ENCODE measurements at regions not wholly inside any gene's neighbourhood (a gene's known extent, or its start where the extent isn't known, plus 50 kb on each side); places are given as distances from the start of the nearest gene placed in this dataset.

DNA sequence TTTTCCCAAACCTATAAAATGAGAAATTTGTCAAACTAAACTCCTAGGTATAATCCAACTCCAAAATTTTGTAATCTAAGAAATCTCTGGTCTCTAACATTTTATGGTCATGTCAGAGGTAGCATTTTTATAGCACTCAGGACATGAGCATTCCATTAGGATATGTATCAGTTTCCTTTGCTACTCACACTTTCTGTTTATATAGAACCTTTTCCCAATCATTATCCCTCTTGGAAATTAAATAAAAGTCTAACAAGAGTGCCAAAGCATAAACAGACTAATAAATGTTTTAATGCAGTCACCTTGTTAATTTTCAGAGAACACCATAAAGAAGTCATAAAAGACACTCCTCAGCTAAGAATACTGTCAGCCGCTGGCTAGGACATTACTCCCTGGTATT lies 300.0 kb upstream of the CWC22 start (continued):
- no peak for TF ChIP-seq HOXA7 (CRISPR knock-in tag; IDR thresholded peaks at IDR 0.05; ENCODE audit: borderline replicate concordance)
- TF ChIP-seq BCL11A (tag by site-specific recombination; IDR thresholded peaks at IDR 0.05; ENCODE audit: low read depth), result 0 out of 2 replicates have a peak, but pooled peaks have one; percentile 28
- TF ChIP-seq, protein P1, sequence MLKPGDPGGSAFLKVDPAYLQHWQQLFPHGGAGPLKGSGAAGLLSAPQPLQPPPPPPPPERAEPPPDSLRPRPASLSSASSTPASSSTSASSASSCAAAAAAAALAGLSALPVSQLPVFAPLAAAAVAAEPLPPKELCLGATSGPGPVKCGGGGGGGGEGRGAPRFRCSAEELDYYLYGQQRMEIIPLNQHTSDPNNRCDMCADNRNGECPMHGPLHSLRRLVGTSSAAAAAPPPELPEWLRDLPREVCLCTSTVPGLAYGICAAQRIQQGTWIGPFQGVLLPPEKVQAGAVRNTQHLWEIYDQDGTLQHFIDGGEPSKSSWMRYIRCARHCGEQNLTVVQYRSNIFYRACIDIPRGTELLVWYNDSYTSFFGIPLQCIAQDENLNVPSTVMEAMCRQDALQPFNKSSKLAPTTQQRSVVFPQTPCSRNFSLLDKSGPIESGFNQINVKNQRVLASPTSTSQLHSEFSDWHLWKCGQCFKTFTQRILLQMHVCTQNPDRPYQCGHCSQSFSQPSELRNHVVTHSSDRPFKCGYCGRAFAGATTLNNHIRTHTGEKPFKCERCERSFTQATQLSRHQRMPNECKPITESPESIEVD (tag by site-specific recombination; IDR thresholded peaks at IDR 0.05), result peak; percentile 72

DNA sequence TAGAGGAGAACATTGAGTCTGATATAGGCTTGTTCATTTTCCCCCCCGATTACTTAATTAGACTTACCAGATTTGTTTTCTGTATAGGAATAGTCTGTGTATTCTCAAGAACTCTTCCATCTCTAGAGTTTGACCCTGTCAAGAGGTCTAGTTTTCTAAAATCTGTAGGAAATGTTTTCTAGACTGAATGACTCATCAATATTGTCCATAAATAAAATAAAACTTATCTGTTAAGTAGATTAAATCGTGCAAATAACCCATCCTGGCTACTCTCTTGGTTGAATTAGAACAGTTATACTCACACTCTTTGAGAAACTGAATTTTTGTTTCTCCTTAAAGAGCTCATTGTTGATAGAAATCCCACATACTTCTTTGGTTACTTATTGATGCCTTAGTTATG lies 299.2 kb upstream of the CWC22 start:
- Histone ChIP-seq H3K27ac (ENCODE audit: extremely low read depth, low read depth, low read length) (no peak overlapping the region), H3K9me3 (ENCODE audit: control insufficient read depth, insufficient read depth, low read depth, low read length) (no peaks in the 10 kb centered on the region), H3K4me1 (ENCODE audit: control insufficient read depth, insufficient read depth, low read length) (no peaks in the 10 kb centered on the region), H3K4me3 (ENCODE audit: low read depth, low read length) (no peak overlapping the region), H3K36me3 (ENCODE audit: control insufficient read depth in 2 of 2, insufficient read depth in 1 of 2, low read length in 2 of 2) (no peaks in the 10 kb centered on the region)
- ChIA-PET CTCF (no interaction called here), POLR2A (no interaction called here)
- TF ChIP-seq, protein P2, sequence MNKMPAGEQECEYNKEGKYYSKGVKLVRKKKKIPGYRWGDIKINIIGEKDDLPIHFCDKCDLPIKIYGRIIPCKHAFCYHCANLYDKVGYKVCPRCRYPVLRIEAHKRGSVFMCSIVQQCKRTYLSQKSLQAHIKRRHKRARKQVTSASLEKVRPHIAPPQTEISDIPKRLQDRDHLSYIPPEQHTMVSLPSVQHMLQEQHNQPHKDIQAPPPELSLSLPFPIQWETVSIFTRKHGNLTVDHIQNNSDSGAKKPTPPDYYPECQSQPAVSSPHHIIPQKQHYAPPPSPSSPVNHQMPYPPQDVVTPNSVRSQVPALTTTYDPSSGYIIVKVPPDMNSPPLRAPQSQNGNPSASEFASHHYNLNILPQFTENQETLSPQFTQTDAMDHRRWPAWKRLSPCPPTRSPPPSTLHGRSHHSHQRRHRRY (tag by site-specific recombination; IDR thresholded peaks at IDR 0.05), result no peak

DNA sequence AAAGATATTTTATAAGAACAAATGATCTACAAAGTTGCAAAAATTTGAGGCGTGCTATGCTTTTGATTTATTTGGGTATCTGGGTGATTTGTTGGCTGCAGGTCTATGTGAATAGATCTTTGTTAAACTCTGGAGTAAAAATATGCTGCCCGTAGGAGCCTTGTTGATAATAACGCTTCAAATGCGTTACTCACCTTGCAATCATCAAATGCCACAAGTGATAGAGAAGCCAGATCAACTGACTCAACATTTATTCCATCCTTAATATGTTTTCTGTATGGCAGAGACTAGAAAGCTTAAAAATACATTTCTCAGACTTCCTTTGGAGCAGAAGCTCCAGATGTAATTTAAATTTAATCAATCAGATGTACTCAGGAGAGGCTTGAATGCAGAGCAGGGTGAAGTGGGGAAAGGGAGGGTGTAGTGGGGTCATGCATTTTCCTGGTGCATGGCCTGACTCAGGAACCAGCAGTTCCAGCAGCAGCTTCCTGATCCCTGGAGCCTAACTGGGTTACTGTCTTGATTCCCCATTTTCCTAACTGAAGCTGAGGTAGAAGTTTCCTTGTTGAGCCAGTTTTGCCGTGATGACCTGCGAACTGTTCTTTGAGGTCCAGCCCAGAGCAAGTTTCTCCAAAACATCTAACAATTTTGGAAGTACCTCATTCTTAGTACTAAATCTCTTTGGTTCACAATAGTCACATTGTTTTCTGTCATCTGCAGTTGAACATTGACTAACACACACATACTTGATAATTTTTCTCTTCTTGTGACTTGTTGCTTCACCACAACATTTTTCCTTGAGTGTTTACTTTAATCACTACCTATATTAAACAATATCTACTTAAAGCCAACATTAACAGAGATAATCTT lies 284.7 kb upstream of the CWC22 start:
- POLR2A ChIA-PET, result no interaction called here
- TF ChIP-seq FEZF1 (tag by site-specific recombination; IDR thresholded peaks at IDR 0.05), result no peak

DNA sequence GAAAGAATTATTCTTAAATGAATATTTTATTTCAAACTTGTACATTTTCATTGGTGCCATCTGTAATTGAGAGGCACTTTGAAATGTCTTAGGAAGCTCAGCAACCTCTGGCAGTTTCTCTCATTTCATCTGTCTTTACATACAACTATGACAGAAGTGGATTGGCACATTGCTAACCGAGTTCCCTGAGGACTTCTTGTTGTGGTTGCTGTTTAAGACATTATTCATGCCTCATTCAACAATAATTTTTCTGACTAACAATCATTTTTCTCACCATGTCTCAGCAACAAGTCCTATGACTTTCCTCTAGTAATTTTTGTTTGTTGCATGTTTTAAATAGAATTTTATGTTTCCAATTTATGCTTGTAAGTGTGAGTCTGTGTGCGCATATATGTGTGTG lies 284.0 kb upstream of the CWC22 start:
- H3K4me1 ChIP-seq (ENCODE audit: control insufficient read depth, insufficient read depth, low read length), result no peaks in the 10 kb centered on the region
- H3K27ac ChIP-seq (ENCODE audit: extremely low read depth, low read depth, low read length), result no peak overlapping the region
- TF ChIP-seq ZNF549 (tag by site-specific recombination; IDR thresholded peaks at IDR 0.05) (no peak), ZNF155 (tag by site-specific recombination; IDR thresholded peaks at IDR 0.05) (no peak), GLI2 (tag by site-specific recombination; IDR thresholded peaks at IDR 0.05; ENCODE audit: borderline replicate concordance, low read depth) (no peak), ZNF707 (tag by site-specific recombination; IDR thresholded peaks at IDR 0.05) (no peak), ZNF76 (tag by site-specific recombination; IDR thresholded peaks at IDR 0.05; ENCODE audit: borderline replicate concordance, low read depth) (no peak), ZNF548 (tag by site-specific recombination; IDR thresholded peaks at IDR 0.05) (no peak), ZNF302 (tag by site-specific recombination; IDR thresholded peaks at IDR 0.05; ENCODE audit: low read depth) (no peak), ZNF175 (tag by site-specific recombination; IDR thresholded peaks at IDR 0.05) (no peak), KLF9 (tag by site-specific recombination; IDR thresholded peaks at IDR 0.05; ENCODE audit: low read depth) (no peak), ZNF394 (tag by site-specific recombination; IDR thresholded peaks at IDR 0.05; ENCODE audit: borderline replicate concordance) (no peak), ZNF521 (tag by site-specific recombination; IDR thresholded peaks at IDR 0.05) (no peak), MYNN (tag by site-specific recombination; IDR thresholded peaks at IDR 0.05; ENCODE audit: borderline replicate concordance) (no peak), ZNF843 (tag by site-specific recombination; IDR thresholded peaks at IDR 0.05) (no peak), ZIC2 (tag by site-specific recombination; IDR thresholded peaks at IDR 0.05) (no peak)
- TF ChIP-seq, protein P3, sequence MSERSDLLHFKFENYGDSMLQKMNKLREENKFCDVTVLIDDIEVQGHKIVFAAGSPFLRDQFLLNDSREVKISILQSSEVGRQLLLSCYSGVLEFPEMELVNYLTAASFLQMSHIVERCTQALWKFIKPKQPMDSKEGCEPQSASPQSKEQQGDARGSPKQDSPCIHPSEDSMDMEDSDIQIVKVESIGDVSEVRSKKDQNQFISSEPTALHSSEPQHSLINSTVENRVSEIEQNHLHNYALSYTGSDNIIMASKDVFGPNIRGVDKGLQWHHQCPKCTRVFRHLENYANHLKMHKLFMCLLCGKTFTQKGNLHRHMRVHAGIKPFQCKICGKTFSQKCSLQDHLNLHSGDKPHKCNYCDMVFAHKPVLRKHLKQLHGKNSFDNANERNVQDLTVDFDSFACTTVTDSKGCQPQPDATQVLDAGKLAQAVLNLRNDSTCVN (tag by site-specific recombination; optimal IDR thresholded peaks at IDR 0.05), result no peak
- TF ChIP-seq, protein P4, sequence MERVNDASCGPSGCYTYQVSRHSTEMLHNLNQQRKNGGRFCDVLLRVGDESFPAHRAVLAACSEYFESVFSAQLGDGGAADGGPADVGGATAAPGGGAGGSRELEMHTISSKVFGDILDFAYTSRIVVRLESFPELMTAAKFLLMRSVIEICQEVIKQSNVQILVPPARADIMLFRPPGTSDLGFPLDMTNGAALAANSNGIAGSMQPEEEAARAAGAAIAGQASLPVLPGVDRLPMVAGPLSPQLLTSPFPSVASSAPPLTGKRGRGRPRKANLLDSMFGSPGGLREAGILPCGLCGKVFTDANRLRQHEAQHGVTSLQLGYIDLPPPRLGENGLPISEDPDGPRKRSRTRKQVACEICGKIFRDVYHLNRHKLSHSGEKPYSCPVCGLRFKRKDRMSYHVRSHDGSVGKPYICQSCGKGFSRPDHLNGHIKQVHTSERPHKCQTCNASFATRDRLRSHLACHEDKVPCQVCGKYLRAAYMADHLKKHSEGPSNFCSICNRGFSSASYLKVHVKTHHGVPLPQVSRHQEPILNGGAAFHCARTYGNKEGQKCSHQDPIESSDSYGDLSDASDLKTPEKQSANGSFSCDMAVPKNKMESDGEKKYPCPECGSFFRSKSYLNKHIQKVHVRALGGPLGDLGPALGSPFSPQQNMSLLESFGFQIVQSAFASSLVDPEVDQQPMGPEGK (tag by site-specific recombination; IDR thresholded peaks at IDR 0.05), result no peak
- H3K36me3 ChIP-seq (ENCODE audit: control insufficient read depth in 2 of 2, insufficient read depth in 1 of 2, low read length in 2 of 2), result no peaks in the 10 kb centered on the region
- H3K9me3 ChIP-seq (ENCODE audit: control insufficient read depth, insufficient read depth, low read depth, low read length), result no peaks in the 10 kb centered on the region
- no peak overlapping the region for H3K4me3 ChIP-seq (ENCODE audit: low read depth, low read length)
- ChIA-PET POLR2A (no interaction called here), CTCF (interaction anchor here (0.7 kb wide), 1 partner anchor 926 kb away, joined by 3 read pairs; no protein-coding TSS in a partner anchor)

More for the DNA sequence above, 284.7 kb upstream of the CWC22 start:
- Histone ChIP-seq H3K36me3 (ENCODE audit: control insufficient read depth in 2 of 2, insufficient read depth in 1 of 2, low read length in 2 of 2) (no peaks in the 10 kb centered on the region), H3K27ac (ENCODE audit: extremely low read depth, low read depth, low read length) (no peak overlapping the region), H3K4me3 (ENCODE audit: low read depth, low read length) (no peak overlapping the region), H3K9me3 (ENCODE audit: control insufficient read depth, insufficient read depth, low read depth, low read length) (no peaks in the 10 kb centered on the region), H3K4me1 (ENCODE audit: control insufficient read depth, insufficient read depth, low read length) (no peaks in the 10 kb centered on the region)
- CTCF ChIA-PET, result interaction anchor here (0.6 kb wide), 1 partner anchor 147 kb away, joined by 4 read pairs; no protein-coding TSS in a partner anchor
